A549 (cell line): ENCODE measurements at regions not wholly inside any gene's neighbourhood (a gene's known extent, or its start where the extent isn't known, plus 50 kb on each side); places are given as distances from the start of the nearest gene placed in this dataset.

ENCODE experiments used
- EP300 ChIP-seq, 2 experiments: fragments of >200 bp; sonication (Bioruptor Twin); formaldehyde crosslinking; IDR thresholded peaks; 2 replicates in 1 of 2; 3 replicates in 1 of 2; pipeline ENCODE4 v1.6.1; 2016 to 2017
- MYC ChIP-seq: IDR thresholded peaks from 2 replicates; pipeline ENCODE4 v1.6.1; 2012; ENCODE audit warnings: mild to moderate bottlenecking, inconsistent platforms, low read length, improper control_type of control experiment, borderline replicate concordance
- RCOR1 ChIP-seq: fragments of 150-350 bp; IDR thresholded peaks from 2 replicates; pipeline ENCODE4 v1.6.1; 2014; ENCODE audit warnings: antibody characterized with exemption, low read length, low read depth
- SMC3 ChIP-seq: fragments of >200 bp; sonication (Bioruptor Twin); formaldehyde crosslinking; IDR thresholded peaks from 3 replicates; pipeline ENCODE4 v1.6.1; 2018; ENCODE audit warnings: inconsistent platforms
- TFCP2L1 ChIP-seq: fragments of 250-450 bp; sonication (Bioruptor Pico); IDR thresholded peaks from 2 replicates; pipeline ENCODE4 v1.5.0; 2021; ENCODE audit warnings: mild to moderate bottlenecking
- TF ChIP-seq, protein P1 (sequence below): fragments of >200 bp; sonication (Bioruptor Twin); formaldehyde crosslinking; IDR thresholded peaks from 3 replicates; pipeline ENCODE4 v1.5.1; 2016

DNA sequence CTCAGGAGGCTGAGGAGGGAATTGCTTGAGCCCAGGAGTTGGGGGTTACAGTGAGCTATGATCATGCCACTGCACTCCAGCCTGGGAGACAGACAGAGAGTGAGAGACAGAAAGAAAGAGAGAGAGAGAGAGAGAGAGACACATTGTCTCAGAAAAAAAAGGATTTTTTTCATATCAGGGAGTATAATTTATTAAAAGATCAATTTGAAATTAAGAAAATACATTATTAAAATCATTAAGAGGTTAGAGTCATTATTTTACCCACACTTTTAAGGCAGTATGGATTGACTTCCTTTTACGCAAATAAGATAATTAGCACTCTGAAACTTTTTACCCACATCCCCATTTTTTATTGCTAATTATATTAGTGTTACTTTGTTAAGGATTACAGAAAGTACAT, 804.3 kb downstream of the CDH11 start:
- TF ChIP-seq, protein P1, sequence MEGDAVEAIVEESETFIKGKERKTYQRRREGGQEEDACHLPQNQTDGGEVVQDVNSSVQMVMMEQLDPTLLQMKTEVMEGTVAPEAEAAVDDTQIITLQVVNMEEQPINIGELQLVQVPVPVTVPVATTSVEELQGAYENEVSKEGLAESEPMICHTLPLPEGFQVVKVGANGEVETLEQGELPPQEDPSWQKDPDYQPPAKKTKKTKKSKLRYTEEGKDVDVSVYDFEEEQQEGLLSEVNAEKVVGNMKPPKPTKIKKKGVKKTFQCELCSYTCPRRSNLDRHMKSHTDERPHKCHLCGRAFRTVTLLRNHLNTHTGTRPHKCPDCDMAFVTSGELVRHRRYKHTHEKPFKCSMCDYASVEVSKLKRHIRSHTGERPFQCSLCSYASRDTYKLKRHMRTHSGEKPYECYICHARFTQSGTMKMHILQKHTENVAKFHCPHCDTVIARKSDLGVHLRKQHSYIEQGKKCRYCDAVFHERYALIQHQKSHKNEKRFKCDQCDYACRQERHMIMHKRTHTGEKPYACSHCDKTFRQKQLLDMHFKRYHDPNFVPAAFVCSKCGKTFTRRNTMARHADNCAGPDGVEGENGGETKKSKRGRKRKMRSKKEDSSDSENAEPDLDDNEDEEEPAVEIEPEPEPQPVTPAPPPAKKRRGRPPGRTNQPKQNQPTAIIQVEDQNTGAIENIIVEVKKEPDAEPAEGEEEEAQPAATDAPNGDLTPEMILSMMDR, result no peak
- TF ChIP-seq TFCP2L1 (CRISPR knock-in tag), result no peak
- TF ChIP-seq RCOR1, result no peak
- no peak for TF ChIP-seq MYC
- no peak for TF ChIP-seq SMC3
- no peak for TF ChIP-seq EP300 (IDR thresholded peaks at IDR 0.05)
